ENCODE measurements at regions not wholly inside any gene's neighbourhood (a gene's known extent, or its start where the extent isn't known, plus 50 kb on each side); places are given as distances from the start of the nearest gene placed in this dataset.
"Not testable (repeated sequence)": the region's sequence is repeated elsewhere in the genome, so short reads cannot be mapped to it uniquely, and the experiment has no call there.

DNA sequence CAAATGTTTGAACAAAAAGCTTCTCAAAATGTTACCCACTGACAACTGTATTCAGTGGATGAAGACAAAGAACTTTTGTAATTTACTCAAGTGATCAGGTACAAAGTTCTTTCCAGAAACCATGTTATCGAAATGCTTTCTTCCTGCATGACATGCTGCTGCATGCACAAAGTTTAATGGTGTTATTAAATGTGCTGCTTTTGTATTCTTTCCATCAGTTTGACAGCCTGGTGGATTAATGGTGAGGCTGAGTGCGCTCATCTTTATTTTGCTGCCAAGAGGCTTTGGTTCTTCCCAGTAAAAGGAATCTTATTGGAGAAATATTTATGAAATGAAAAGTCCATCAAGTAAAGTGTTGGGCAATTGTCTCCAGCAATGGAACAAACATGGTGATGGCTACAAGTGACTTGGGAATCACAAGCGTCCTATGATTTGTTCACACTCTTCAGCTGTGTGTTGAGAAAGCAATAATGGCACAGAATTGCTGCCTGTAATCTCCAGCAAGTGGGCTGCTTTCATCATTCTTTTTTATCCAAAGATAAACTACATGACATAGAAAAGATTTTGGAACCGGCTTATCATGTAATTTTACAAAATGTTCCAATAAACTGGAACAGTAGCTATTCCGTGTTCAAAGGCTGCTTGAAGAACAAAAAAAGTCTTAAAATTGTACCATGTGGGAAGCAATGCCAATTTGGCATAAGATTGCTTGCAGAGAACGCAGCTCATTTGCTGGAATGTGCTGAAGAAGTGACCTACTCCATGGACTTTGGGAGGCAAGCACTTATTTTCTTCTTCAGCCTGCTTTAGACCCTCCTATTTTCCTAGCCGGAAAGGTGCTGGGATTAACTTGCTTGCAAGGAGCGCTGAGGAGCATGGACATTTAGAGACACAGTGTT is 153.1 kb downstream of the HSD17B3 start:
- DNase-seq, result no peak
- Histone ChIP-seq H3K4me3 (ENCODE audit: insufficient read depth, low read depth, low read length) (no peak overlapping the region), H3K27me3 (ENCODE audit: control insufficient read depth, insufficient read depth, low read length) (no peaks in the 10 kb centered on the region), H3K36me3 (replicated peaks; ENCODE audit: control insufficient read depth, insufficient read depth, low read length) (no peaks in the 10 kb centered on the region)

- not testable (repeated sequence) for H3K27me3 ChIP-seq (ENCODE audit: control insufficient read depth, insufficient read depth, low read length); DNase-seq; H3K4me3 ChIP-seq (ENCODE audit: insufficient read depth, low read depth, low read length); H3K36me3 ChIP-seq (replicated peaks; ENCODE audit: control insufficient read depth, insufficient read depth, low read length)
These were observed 154.9 kb downstream of the HSD17B3 start for GRCh38 chr9:96147029-96147428.

GRCh38 chr9:96141666-96142065 is 160.3 kb downstream of the HSD17B3 start:
- H3K4me3 ChIP-seq (ENCODE audit: insufficient read depth, low read depth, low read length), result no peak overlapping the region
- DNase-seq, result no peak
- H3K36me3 ChIP-seq (replicated peaks; ENCODE audit: control insufficient read depth, insufficient read depth, low read length), result no peaks in the 10 kb centered on the region
- H3K27me3 ChIP-seq (ENCODE audit: control insufficient read depth, insufficient read depth, low read length), result no peaks in the 10 kb centered on the region

DNA sequence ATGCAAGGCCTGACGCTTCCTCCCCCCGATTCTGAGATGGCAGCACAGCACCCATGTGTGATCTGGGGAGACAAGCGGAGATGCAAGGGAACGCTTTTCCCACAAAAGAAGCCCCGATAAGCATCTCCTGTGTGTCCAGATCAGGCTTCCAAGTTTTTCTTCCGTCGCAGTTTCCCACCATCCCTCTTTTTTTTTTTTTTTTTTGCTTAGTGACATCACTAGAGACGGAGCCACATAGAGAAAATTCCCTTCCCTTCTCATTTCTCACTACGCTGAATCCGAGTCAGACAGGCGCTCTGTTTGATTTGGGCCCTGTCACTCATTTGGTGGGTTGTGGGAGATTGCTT is 160.9 kb downstream of the HSD17B3 start:
- DNase-seq, result no peak
- H3K36me3 ChIP-seq (replicated peaks; ENCODE audit: control insufficient read depth, insufficient read depth, low read length), result no peaks in the 10 kb centered on the region
- H3K27me3 ChIP-seq (ENCODE audit: control insufficient read depth, insufficient read depth, low read length), result no peaks in the 10 kb centered on the region
- no peak overlapping the region for H3K4me3 ChIP-seq (ENCODE audit: insufficient read depth, low read depth, low read length)

DNA sequence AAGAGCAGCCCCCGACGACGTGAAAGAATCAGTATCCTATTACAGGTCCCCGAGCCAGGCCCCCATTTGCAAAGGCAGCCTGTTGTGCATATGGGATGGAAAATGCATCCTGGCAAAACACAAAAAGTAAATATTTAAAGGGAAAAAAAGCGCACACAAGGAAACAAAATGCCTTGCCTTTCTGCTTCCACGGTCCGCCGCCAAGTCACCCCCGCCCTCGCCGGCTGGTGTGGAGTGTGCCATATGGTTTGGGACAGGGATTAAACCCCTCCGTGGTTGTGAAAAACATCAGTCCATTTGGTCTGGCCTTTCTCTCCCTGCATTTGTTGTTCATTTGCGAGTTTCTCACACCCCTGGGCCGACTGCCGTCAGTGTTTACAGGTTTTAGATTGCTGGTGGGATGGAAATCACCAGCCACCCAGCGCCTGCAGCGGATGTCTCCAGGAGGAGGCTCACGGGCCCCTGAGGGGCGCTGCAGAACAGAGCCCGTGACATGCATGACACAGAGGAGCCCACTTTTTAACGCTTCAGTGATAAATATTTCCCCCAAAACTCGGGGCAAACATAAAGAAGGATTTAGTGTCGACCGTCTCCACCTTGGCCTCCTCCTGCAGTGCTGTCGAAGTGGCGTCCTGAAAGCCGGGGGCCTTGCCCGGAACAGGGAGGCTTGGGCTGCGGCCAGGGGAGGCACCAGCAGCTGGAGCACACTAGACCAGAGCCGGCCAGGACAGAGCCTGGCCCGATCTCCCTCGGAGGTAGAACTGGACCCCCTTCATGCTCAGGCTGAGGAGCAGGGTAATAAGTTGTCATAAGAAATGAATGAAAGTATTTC is 161.5 kb downstream of the HSD17B3 start:
- no peak overlapping the region for H3K4me3 ChIP-seq (ENCODE audit: insufficient read depth, low read depth, low read length)
- peak; percentile 72 for DNase-seq
- H3K36me3 ChIP-seq (replicated peaks; ENCODE audit: control insufficient read depth, insufficient read depth, low read length), result no peaks in the 10 kb centered on the region
- H3K27me3 ChIP-seq (ENCODE audit: control insufficient read depth, insufficient read depth, low read length), result no peaks in the 10 kb centered on the region

DNA sequence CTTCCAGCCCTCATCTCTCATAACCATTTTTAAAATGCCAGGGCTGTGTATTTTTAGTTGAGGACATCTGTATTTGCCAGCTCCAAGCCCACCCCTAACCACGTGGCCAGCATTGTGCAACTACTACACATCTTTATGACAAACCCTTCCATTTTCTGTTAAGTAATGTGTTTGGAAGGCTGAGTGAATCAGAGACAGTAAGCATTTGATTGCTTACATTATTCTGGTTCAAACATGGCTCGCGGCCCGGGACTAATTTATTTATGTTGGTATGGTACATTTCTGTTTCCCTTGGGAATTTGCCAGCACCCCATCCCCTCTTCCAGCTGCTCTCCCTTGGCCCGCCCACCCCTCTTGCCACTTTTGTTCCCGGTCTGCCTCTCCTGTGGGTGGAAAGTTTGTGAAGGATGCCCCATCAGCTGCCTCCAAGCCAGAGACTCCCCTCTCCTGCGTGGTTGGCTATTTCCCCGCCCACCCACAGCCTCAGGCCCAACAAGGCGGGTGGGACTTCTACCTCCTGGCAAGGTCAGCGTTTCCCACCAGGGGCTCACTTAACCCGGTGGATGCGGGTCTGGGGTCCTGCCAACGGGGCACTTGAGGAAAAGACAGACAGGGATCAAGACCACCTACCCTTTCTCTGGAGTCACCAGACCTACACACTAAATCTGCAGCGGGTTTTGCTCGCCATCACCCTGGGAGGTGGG is 162.2 kb downstream of the HSD17B3 start:
- no peak for DNase-seq
- H3K36me3 ChIP-seq (replicated peaks; ENCODE audit: control insufficient read depth, insufficient read depth, low read length), result no peaks in the 10 kb centered on the region
- no peak overlapping the region for H3K4me3 ChIP-seq (ENCODE audit: insufficient read depth, low read depth, low read length)
- H3K27me3 ChIP-seq (ENCODE audit: control insufficient read depth, insufficient read depth, low read length), result no peaks in the 10 kb centered on the region

GRCh38 chr9:96138616-96139015 is 163.4 kb downstream of the HSD17B3 start:
- Histone ChIP-seq H3K36me3 (replicated peaks; ENCODE audit: control insufficient read depth, insufficient read depth, low read length) (no peaks in the 10 kb centered on the region), H3K4me3 (ENCODE audit: insufficient read depth, low read depth, low read length) (no peak overlapping the region), H3K27me3 (ENCODE audit: control insufficient read depth, insufficient read depth, low read length) (no peaks in the 10 kb centered on the region)
- no peak for DNase-seq

GRCh38 chr9:96137671-96138429 is 164.1 kb downstream of the HSD17B3 start:
- Histone ChIP-seq H3K36me3 (replicated peaks; ENCODE audit: control insufficient read depth, insufficient read depth, low read length) (no peaks in the 10 kb centered on the region), H3K4me3 (ENCODE audit: insufficient read depth, low read depth, low read length) (no peak overlapping the region), H3K27me3 (ENCODE audit: control insufficient read depth, insufficient read depth, low read length) (no peaks in the 10 kb centered on the region)
- DNase-seq, result no peak

- no peaks in the 10 kb centered on the region for H3K27me3 ChIP-seq (ENCODE audit: control insufficient read depth, insufficient read depth, low read length)
- DNase-seq, result peak; percentile 55
- H3K4me3 ChIP-seq (ENCODE audit: insufficient read depth, low read depth, low read length), result no peak overlapping the region
- H3K36me3 ChIP-seq (replicated peaks; ENCODE audit: control insufficient read depth, insufficient read depth, low read length), result no peaks in the 10 kb centered on the region
These were observed 164.8 kb downstream of the HSD17B3 start for GRCh38 chr9:96136992-96137670.

GRCh38 chr9:96135753-96136290 is 166.2 kb downstream of the HSD17B3 start:
- DNase-seq, result no peak
- Histone ChIP-seq H3K4me3 (ENCODE audit: insufficient read depth, low read depth, low read length) (no peak overlapping the region), H3K36me3 (replicated peaks; ENCODE audit: control insufficient read depth, insufficient read depth, low read length) (no peaks in the 10 kb centered on the region), H3K27me3 (ENCODE audit: control insufficient read depth, insufficient read depth, low read length) (no peaks in the 10 kb centered on the region)

- no peak for DNase-seq
- H3K36me3 ChIP-seq (replicated peaks; ENCODE audit: control insufficient read depth, insufficient read depth, low read length), result no peaks in the 10 kb centered on the region
- no peaks in the 10 kb centered on the region for H3K27me3 ChIP-seq (ENCODE audit: control insufficient read depth, insufficient read depth, low read length)
- no peak overlapping the region for H3K4me3 ChIP-seq (ENCODE audit: insufficient read depth, low read depth, low read length)
These were observed 166.8 kb downstream of the HSD17B3 start for GRCh38 chr9:96135076-96135752.

- DNase-seq, result no peak
- Histone ChIP-seq H3K4me3 (ENCODE audit: insufficient read depth, low read depth, low read length) (no peak overlapping the region), H3K36me3 (replicated peaks; ENCODE audit: control insufficient read depth, insufficient read depth, low read length) (no peaks in the 10 kb centered on the region), H3K27me3 (ENCODE audit: control insufficient read depth, insufficient read depth, low read length) (no peaks in the 10 kb centered on the region)
These were observed 168.5 kb downstream of the HSD17B3 start for GRCh38 chr9:96133321-96134021.

GRCh38 chr9:96131825-96132224 is 170.2 kb downstream of the HSD17B3 start:
- Histone ChIP-seq H3K4me3 (ENCODE audit: insufficient read depth, low read depth, low read length) (no peak overlapping the region), H3K27me3 (ENCODE audit: control insufficient read depth, insufficient read depth, low read length) (no peaks in the 10 kb centered on the region), H3K36me3 (replicated peaks; ENCODE audit: control insufficient read depth, insufficient read depth, low read length) (no peaks in the 10 kb centered on the region)
- DNase-seq, result no peak
